PFSK-1 (cell line): ENCODE measurements at regions not wholly inside any gene's neighbourhood (a gene's known extent, or its start where the extent isn't known, plus 50 kb on each side); places are given as distances from the start of the nearest gene placed in this dataset.

Experiments
- POLR2AphosphoS5 ChIP-seq: IDR thresholded peaks from 2 replicates; pipeline ENCODE4 v1.6.1; 2012; ENCODE audit warnings: low read depth, mild to moderate bottlenecking, control low read depth, low read length, moderate library complexity
- REST ChIP-seq, 2 experiments: IDR thresholded peaks; 2 replicates each; pipeline versions ENCODE4 v1.6.1 to v1.8.0; 2011 to 2012; ENCODE audit warnings: low read depth in 2 of 2, low read length in 2 of 2, control low read depth in 1 of 2, inconsistent platforms in 1 of 2, mild to moderate bottlenecking in 1 of 2, moderate library complexity in 1 of 2; ENCODE audit not compliant: insufficient read depth in 1 of 2

- TF ChIP-seq REST (IDR thresholded peaks at IDR 0.05; ENCODE audit: insufficient read depth in 1 of 2, low read depth in 2 of 2, low read length in 2 of 2) (no peak), POLR2AphosphoS5 (no peak)
Observed at GRCh38 chr22:48224332-48224731, 1461.9 kb downstream of the TBC1D22A start.
